ENCODE measurements at regions not wholly inside any gene's neighbourhood (a gene's known extent, or its start where the extent isn't known, plus 50 kb on each side); places are given as distances from the start of the nearest gene placed in this dataset.

DNA sequence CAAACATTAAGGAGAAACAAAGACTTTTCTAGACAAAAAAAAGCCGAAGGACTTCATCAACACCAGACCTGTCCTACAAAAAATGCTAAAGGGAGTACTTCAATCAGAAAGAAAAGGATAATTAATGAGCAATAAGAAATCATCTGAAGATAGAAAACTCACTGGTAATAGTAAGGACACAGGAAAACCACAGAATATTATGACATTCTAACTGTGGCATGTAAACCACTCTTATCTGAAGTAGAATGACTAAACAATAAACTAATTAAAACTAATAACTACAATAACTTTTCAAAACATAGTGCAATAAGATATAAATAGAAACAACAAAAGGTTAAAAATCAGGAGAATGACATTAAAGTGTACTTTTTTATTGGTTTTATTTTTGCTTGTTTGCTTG, 584.5 kb upstream of the CCDC54 start:
- DNase-seq: no peak
- Histone ChIP-seq H3K4me1 (ENCODE audit: control insufficient read depth, insufficient read depth, low read length) (no peaks in the 10 kb centered on the region), H3K9me3 (ENCODE audit: control insufficient read depth, low read length) (no peaks in the 10 kb centered on the region), H3K27ac (ENCODE audit: low read depth, low read length) (no peak overlapping the region), H3K36me3 (ENCODE audit: control insufficient read depth, insufficient read depth, low read length) (no peaks in the 10 kb centered on the region), H3K9ac (ENCODE audit: extremely low read depth, low read length, poor library complexity, severe bottlenecking) (no peak overlapping the region), H3K4me3 (ENCODE audit: low read length) (no peak overlapping the region), H3K27me3 (ENCODE audit: control insufficient read depth, insufficient read depth, low read length, poor library complexity, severe bottlenecking) (no peaks in the 10 kb centered on the region)
- H3K27me3 Mint-ChIP-seq (ENCODE audit: insufficient read depth): no peaks in the 10 kb centered on the region
- no peak overlapping the region for H3K27ac Mint-ChIP-seq
- H3K9me3 Mint-ChIP-seq: no peaks in the 10 kb centered on the region
- TF ChIP-seq, protein P1, sequence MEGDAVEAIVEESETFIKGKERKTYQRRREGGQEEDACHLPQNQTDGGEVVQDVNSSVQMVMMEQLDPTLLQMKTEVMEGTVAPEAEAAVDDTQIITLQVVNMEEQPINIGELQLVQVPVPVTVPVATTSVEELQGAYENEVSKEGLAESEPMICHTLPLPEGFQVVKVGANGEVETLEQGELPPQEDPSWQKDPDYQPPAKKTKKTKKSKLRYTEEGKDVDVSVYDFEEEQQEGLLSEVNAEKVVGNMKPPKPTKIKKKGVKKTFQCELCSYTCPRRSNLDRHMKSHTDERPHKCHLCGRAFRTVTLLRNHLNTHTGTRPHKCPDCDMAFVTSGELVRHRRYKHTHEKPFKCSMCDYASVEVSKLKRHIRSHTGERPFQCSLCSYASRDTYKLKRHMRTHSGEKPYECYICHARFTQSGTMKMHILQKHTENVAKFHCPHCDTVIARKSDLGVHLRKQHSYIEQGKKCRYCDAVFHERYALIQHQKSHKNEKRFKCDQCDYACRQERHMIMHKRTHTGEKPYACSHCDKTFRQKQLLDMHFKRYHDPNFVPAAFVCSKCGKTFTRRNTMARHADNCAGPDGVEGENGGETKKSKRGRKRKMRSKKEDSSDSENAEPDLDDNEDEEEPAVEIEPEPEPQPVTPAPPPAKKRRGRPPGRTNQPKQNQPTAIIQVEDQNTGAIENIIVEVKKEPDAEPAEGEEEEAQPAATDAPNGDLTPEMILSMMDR (conservative IDR thresholded peaks at IDR 0.05): no peak
- WGBS, 2 experiments (ENCODE audit: insufficient coverage in 1 of 2, insufficient read length in 1 of 2): 83 to 86% methylated on average over 1 of the region's 1 CpG
- no peak overlapping the region for H3K4me3 Mint-ChIP-seq
- H3K4me1 Mint-ChIP-seq: no peaks in the 10 kb centered on the region
- H3K36me3 Mint-ChIP-seq (ENCODE audit: low read depth): no peaks in the 10 kb centered on the region

DNA sequence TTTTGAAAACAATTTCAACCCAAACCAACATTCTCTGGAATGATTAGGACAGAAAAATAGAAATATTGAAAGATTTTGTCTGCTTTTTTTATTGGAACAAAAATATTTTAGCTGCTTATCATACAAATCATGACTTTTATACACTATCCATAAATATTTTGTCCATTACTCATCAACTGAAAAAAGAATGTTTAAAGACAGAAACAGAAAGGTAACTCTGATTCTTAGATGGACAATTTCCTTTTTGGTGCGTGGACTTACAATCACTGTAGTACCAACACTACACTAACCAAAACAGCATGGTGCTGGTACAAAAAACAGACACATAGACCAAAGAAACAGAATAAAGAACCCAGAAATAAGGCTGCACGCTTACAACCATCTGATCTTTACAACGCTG, 582.8 kb upstream of the CCDC54 start:
- H3K36me3 Mint-ChIP-seq (ENCODE audit: low read depth): no peaks in the 10 kb centered on the region
- Histone ChIP-seq H3K4me3 (ENCODE audit: low read length) (no peak overlapping the region), H3K27ac (ENCODE audit: low read depth, low read length) (no peak overlapping the region), H3K27me3 (ENCODE audit: control insufficient read depth, insufficient read depth, low read length, poor library complexity, severe bottlenecking) (no peaks in the 10 kb centered on the region), H3K9me3 (ENCODE audit: control insufficient read depth, low read length) (no peaks in the 10 kb centered on the region), H3K4me1 (ENCODE audit: control insufficient read depth, insufficient read depth, low read length) (no peaks in the 10 kb centered on the region), H3K36me3 (ENCODE audit: control insufficient read depth, insufficient read depth, low read length) (no peaks in the 10 kb centered on the region), H3K9ac (ENCODE audit: extremely low read depth, low read length, poor library complexity, severe bottlenecking) (no peak overlapping the region)
- no peaks in the 10 kb centered on the region for H3K27me3 Mint-ChIP-seq (ENCODE audit: insufficient read depth)
- H3K4me3 Mint-ChIP-seq: no peak overlapping the region
- no peak for DNase-seq
- WGBS, 2 experiments (ENCODE audit: insufficient coverage in 1 of 2, insufficient read length in 1 of 2): 93 to 99% methylated on average over 3 of the region's 3 CpGs
- no peaks in the 10 kb centered on the region for H3K9me3 Mint-ChIP-seq
- H3K27ac Mint-ChIP-seq: no peak overlapping the region
- H3K4me1 Mint-ChIP-seq: no peaks in the 10 kb centered on the region
- TF ChIP-seq, protein P1 (conservative IDR thresholded peaks at IDR 0.05): no peak

DNA sequence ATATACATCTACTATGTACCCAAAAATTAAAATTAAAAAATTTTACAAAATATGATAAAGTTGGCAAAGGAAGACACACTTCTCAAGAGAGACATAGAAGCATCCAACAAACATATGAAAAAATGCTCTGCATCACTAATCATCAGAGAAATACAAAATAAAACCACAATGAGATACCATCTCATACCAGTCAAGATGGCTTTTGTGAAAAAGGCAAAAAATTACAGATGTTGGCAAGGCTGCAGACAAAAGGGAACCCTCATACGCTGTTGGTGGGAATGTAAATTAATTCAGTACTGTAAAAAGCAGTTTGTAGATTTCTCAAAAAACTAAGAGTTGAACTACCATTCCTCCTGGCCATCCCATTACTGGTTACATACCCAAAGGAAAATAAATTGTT, 581.7 kb upstream of the CCDC54 start:
- Mint-ChIP-seq H3K4me3 (no peak overlapping the region), H3K9me3 (no peaks in the 10 kb centered on the region), H3K36me3 (ENCODE audit: low read depth) (no peaks in the 10 kb centered on the region), H3K27me3 (ENCODE audit: insufficient read depth) (no peaks in the 10 kb centered on the region), H3K27ac (no peak overlapping the region), H3K4me1 (no peaks in the 10 kb centered on the region)
- Histone ChIP-seq H3K27ac (ENCODE audit: low read depth, low read length) (no peak overlapping the region), H3K27me3 (ENCODE audit: control insufficient read depth, insufficient read depth, low read length, poor library complexity, severe bottlenecking) (no peaks in the 10 kb centered on the region), H3K9ac (ENCODE audit: extremely low read depth, low read length, poor library complexity, severe bottlenecking) (no peak overlapping the region), H3K9me3 (ENCODE audit: control insufficient read depth, low read length) (no peaks in the 10 kb centered on the region), H3K4me3 (ENCODE audit: low read length) (no peak overlapping the region), H3K36me3 (ENCODE audit: control insufficient read depth, insufficient read depth, low read length) (no peaks in the 10 kb centered on the region), H3K4me1 (ENCODE audit: control insufficient read depth, insufficient read depth, low read length) (no peaks in the 10 kb centered on the region)
- 100% methylated on average over 1 of the region's 1 CpG for WGBS, 2 experiments (ENCODE audit: insufficient coverage in 1 of 2, insufficient read length in 1 of 2)
- DNase-seq: no peak
- TF ChIP-seq, protein P1 (conservative IDR thresholded peaks at IDR 0.05): no peak

Data from endodermal cell (in vitro differentiated cells).